HUES64 (cell line): ENCODE measurements at regions not wholly inside any gene's neighbourhood (a gene's known extent, or its start where the extent isn't known, plus 50 kb on each side); places are given as distances from the start of the nearest gene placed in this dataset.

ENCODE experiments used
- H3K27ac ChIP-seq: 2 replicates; pipeline ENCODE4 v1.7.0; 2013; ENCODE audit warnings: low read depth, low read length, inconsistent platforms
- H3K27me3 ChIP-seq: 2 replicates; pipeline ENCODE4 v1.6.1; 2013; ENCODE audit warnings: mild to moderate bottlenecking, low read length; ENCODE audit not compliant: insufficient read depth
- H3K36me3 ChIP-seq: 2 replicates; pipeline ENCODE4 v1.6.1; 2013; ENCODE audit warnings: mild to moderate bottlenecking, low read length; ENCODE audit not compliant: insufficient read depth
- H3K4me1 ChIP-seq: 2 replicates; pipeline ENCODE4 v1.6.1; 2013; ENCODE audit warnings: mild to moderate bottlenecking, low read length, moderate library complexity; ENCODE audit not compliant: insufficient read depth
- H3K4me3 ChIP-seq: 2 replicates; pipeline ENCODE4 v1.5.1; 2013; ENCODE audit warnings: mild to moderate bottlenecking, low read length, moderate library complexity
- H3K9ac ChIP-seq: 2 replicates; pipeline ENCODE4 v1.6.1; 2013; ENCODE audit warnings: mild to moderate bottlenecking, low read depth, low read length
- H3K9me3 ChIP-seq: 2 replicates; pipeline ENCODE4 v1.6.1; 2013; ENCODE audit warnings: low read depth, low read length; ENCODE audit not compliant: insufficient read depth
- whole genome bisulfite sequencing: fragments of 150-250, 120-280 bp; methylation state at CpG from one replicate; pipeline ENCODE4 v1.1.7; 2013; ENCODE audit warnings: missing lambda C conversion rate; 5-methylcytosine and 5-hydroxymethylcytosine counted together

DNA sequence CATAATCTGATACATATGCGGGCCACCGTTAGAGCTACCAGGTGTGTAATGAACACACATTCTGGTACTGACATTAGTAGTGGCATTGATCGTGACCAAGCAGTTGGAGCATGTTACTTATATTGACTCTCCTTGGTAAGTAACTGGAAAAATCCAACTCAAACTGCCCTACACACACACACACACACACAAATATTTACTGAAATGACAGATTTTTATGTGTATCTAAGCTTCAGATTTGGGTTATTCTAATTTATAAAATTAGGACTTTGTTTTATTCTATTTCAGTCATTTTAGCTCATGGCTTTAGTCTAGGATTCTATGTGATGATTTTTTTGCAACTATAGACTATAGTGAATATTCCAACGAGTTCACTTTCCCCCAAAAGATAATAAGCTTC is 1280.2 kb upstream of the ACO1 start:
- Histone ChIP-seq H3K36me3 (no peaks in the 10 kb centered on the region), H3K27me3 (no peaks in the 10 kb centered on the region), H3K4me1 (no peaks in the 10 kb centered on the region), H3K4me3 (no peak overlapping the region), H3K9me3 (no peaks in the 10 kb centered on the region), H3K9ac (no peak overlapping the region), H3K27ac (no peak overlapping the region)
- WGBS: 65% methylated on average over 3 of the region's 4 CpGs

DNA sequence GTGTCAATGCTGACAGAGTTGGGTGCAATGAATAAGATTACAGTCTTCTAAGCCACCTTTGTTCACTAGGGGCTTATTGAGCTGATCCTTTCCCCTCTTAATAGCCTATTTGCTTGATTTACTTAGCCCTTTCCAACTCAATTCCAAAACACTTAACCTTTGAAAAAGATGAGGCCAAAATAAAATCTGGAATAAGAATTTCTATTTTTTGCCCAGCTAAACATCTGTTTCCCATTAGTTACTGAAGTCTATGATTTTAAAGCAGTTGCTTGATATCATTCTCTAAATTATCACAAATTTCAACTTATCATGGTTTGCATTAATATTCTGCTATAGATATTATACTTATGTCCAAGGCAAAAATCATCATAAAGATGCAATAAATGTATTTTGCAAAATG is 1272.0 kb upstream of the ACO1 start:
- Histone ChIP-seq H3K27me3 (no peaks in the 10 kb centered on the region), H3K9ac (no peak overlapping the region), H3K4me1 (no peaks in the 10 kb centered on the region), H3K9me3 (no peaks in the 10 kb centered on the region), H3K27ac (no peak overlapping the region), H3K36me3 (no peaks in the 10 kb centered on the region), H3K4me3 (no peak overlapping the region)

DNA sequence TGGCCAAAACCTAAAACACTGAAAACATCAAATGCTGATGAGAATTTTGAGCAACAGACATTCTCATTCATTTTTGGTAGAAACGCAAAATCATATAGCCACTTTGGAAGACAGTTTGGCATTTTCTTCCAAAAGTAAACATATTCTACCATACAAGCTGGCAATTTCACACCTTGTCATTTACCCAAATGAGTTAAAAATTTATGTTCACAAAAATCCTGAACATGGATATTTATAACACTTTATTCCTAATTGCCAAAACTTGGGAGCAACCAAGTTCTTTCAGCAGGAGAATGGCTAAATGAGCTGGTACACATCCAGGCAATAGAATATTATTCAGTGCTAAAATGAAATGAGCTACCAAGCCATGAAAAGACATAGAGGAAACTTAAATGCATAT is 1270.1 kb upstream of the ACO1 start:
- 92% methylated on average over 1 of the region's 1 CpG for WGBS
- Histone ChIP-seq H3K27ac (no peak overlapping the region), H3K4me3 (no peak overlapping the region), H3K9me3 (no peaks in the 10 kb centered on the region), H3K4me1 (no peaks in the 10 kb centered on the region), H3K36me3 (no peaks in the 10 kb centered on the region), H3K9ac (no peak overlapping the region), H3K27me3 (no peaks in the 10 kb centered on the region)

DNA sequence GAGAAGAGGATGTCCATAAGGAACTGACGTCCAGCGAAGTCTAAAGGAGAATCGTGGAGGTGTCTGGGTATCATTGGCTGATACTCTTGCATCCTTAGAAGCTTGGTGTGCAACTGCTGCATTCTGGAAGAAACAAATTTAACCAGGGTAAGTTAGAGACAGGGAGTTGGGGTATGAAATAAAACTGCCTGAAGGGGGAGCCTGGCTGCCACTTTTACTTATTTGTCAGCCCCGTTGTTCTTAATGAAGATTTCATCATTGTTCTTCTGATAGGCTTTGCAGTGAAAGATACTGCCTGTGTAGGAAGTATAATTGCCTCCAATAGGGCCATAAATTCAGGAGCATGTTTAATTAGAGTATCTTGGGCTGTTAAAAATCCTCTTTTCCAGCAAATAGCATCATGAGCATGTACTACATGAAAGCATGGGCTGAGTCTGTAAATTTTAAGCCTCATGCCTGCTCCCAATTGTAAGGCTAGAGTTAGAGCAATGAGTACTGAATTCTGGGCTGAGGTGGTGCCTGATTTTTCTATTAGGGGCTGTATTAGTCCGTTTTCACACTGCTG is 1264.5 kb upstream of the ACO1 start:
- no peak overlapping the region for H3K9ac ChIP-seq
- WGBS: 76% methylated on average over 5 of the region's 5 CpGs
- no peak overlapping the region for H3K27ac ChIP-seq

DNA sequence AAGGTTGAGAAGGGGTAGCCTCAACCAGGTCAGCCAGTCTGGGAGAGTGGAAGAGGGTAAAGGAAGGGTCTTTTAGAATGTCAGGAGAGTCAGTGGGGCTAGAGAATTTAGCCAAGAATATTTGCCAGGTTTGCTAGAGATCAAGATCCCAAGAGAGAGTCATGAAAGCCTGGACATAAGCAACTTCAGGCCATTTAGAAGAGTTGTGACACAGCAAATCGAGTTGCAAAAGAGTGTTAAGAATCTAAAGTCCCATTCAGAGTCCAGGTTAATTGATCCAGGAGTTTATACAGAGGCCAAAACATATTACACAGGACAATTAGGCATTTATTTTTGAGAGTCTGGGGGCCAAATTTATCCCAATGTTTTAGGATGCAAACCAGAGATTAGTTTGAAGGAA is 1260.1 kb upstream of the ACO1 start:
- Histone ChIP-seq H3K4me1 (no peaks in the 10 kb centered on the region), H3K9ac (no peak overlapping the region), H3K27me3 (no peaks in the 10 kb centered on the region), H3K27ac (no peak overlapping the region), H3K36me3 (no peaks in the 10 kb centered on the region), H3K4me3 (no peak overlapping the region), H3K9me3 (peaks cover 9% of the 10 kb centered on the region; the same call in 1 of the 2 replicates)
- WGBS: 79% methylated on average over 1 of the region's 1 CpG

More for the DNA sequence above, 1264.5 kb upstream of the ACO1 start:
- no peaks in the 10 kb centered on the region for H3K36me3 ChIP-seq
- no peak overlapping the region for H3K4me3 ChIP-seq
- H3K9me3 ChIP-seq: peaks cover 9% of the 10 kb centered on the region; the same call in 1 of the 2 replicates
- no peaks in the 10 kb centered on the region for H3K4me1 ChIP-seq
- H3K27me3 ChIP-seq: no peaks in the 10 kb centered on the region

DNA sequence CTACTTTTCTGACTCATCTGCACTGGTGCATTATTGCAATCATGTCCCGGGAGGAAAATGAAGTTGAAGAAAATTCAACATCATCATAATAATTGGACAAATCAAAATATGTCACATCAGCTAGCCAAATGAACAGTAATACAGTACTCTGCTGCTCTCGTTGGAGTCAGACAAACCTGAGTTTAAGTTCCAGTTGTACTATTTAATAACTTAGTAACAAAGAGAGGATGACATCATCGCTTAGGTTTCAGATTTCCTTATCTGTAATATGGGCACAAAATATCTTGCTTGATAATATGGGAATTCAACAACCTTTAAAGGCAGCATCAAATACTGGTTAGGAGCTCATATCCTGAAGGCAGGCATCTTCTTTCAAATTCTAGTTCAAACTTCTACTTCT is 1248.9 kb upstream of the ACO1 start:
- no peaks in the 10 kb centered on the region for H3K36me3 ChIP-seq
- H3K27ac ChIP-seq: no peak overlapping the region
- no peak overlapping the region for H3K4me3 ChIP-seq
- WGBS: 100% methylated on average over 2 of the region's 3 CpGs
- no peak overlapping the region for H3K9ac ChIP-seq
- H3K27me3 ChIP-seq: no peaks in the 10 kb centered on the region
- H3K9me3 ChIP-seq: no peaks in the 10 kb centered on the region
- no peaks in the 10 kb centered on the region; the same call in 1 of the 2 replicates for H3K4me1 ChIP-seq

DNA sequence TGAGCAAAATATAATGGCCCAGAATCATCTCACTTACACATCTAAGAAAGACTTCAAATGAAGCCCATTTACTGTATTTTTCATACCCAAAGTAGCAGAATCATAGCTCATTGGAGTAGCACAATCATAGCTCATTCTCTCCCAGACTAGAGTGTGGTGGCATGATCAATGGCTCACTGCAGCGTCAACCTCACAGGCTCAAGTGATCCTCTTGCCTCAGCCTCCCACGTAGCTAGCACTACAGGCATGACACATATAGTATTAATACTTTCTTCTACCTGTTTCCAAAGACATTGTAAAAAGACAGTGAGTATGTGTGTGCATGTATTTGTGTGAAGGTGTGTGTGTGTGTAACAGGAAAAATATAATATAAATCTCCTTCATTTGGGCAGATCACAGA is 1247.9 kb upstream of the ACO1 start:
- Histone ChIP-seq H3K4me1 (no peaks in the 10 kb centered on the region; the same call in 1 of the 2 replicates), H3K9me3 (no peaks in the 10 kb centered on the region), H3K27me3 (no peaks in the 10 kb centered on the region), H3K36me3 (no peaks in the 10 kb centered on the region), H3K4me3 (no peak overlapping the region), H3K27ac (no peak overlapping the region), H3K9ac (no peak overlapping the region)
- 93% methylated on average over 2 of the region's 2 CpGs for WGBS

DNA sequence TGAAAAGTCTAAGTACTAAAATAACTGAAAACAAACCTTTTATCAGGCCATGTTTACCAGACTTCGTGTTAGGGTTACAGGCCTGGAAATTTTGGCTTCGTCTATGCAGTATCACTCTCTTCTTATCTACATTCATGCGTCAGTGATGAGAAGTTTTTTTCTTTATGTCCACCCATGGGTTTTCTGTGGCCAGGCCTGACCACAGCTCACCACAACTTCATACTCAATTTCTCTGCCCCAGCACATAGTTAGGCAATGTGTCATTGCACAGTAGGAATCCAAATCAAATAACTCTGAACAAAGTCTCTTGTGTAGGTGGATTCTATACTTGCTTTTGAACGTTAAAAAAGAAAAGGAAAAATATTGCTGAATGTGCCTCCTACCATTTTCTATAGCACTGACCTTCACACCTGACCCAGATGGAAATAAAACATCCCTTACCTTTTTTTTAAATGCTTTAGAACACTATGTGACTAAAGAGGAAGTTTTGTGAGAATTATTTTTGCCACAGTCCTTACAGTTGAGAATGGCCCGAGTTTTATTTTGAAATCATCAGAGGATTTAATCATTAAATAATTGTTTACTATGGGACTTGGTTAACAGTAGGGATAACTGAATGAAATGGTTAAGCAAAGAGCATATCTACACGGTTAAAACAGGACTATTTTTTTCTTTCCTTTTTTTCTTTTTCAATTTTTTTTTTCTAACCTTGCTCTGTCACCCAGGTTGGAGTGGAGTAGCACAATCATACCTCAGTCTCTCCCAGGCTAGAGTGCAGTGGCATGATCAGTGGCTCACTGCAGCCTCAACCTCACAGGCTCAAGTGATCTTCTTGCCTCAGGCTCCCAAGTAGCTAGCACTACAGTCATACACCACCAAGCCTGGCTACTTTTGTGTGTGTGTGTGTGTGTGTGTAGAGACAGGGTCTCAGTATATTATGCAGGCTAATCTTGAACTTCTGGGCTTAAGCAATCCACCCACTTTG is 1247.0 kb upstream of the ACO1 start:
- H3K27me3 ChIP-seq: no peaks in the 10 kb centered on the region
- no peaks in the 10 kb centered on the region; the same call in 1 of the 2 replicates for H3K4me1 ChIP-seq
- WGBS: 86% methylated on average over 6 of the region's 6 CpGs
- no peak overlapping the region for H3K9ac ChIP-seq
- H3K27ac ChIP-seq: no peak overlapping the region
- no peaks in the 10 kb centered on the region for H3K9me3 ChIP-seq
- H3K4me3 ChIP-seq: no peak overlapping the region
- H3K36me3 ChIP-seq: no peaks in the 10 kb centered on the region

DNA sequence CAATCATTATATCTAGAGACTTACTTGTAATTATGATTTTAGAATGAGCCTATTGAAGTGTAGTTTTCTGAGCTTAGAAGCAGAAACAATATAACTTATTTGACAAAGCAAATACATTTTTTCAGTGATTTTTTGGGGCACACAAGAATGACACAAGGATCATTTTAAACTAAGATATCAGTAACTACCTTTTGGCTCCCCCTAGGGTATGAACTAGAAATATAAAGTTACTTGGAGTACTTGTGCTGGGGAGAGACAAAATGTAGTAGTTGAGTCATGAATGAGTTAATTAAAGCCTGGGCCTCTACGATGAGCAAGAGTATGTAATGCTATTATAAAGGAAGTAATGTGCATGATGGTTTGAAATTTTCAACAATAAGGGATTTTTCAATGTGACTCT is 1244.1 kb upstream of the ACO1 start:
- 46% methylated on average over 1 of the region's 1 CpG for WGBS
- Histone ChIP-seq H3K9me3 (no peaks in the 10 kb centered on the region), H3K4me1 (no peaks in the 10 kb centered on the region; the same call in 1 of the 2 replicates), H3K27ac (no peak overlapping the region), H3K27me3 (no peaks in the 10 kb centered on the region), H3K4me3 (no peak overlapping the region), H3K36me3 (no peaks in the 10 kb centered on the region), H3K9ac (no peak overlapping the region)

DNA sequence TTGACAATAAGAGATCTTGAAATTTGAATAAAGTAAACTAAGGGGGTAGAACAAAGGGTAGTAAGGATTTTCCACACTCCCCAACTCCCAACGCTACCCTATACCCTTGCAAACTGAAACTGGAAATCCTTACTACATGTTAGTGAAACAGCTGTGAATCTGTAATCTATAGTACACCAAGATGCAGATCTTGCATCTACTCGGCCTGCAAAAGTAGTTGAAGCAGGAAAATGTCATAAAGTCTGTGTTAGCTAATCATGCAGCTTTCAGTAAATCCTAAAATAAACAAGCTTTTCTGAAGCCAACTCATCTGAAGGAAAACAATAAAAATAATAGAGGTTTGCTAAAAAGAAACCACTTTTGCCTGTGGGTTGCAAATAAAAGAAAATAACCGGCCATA is 1242.0 kb upstream of the ACO1 start:
- WGBS: 83% methylated on average over 3 of the region's 3 CpGs
- Histone ChIP-seq H3K27me3 (no peaks in the 10 kb centered on the region), H3K27ac (no peak overlapping the region)

DNA sequence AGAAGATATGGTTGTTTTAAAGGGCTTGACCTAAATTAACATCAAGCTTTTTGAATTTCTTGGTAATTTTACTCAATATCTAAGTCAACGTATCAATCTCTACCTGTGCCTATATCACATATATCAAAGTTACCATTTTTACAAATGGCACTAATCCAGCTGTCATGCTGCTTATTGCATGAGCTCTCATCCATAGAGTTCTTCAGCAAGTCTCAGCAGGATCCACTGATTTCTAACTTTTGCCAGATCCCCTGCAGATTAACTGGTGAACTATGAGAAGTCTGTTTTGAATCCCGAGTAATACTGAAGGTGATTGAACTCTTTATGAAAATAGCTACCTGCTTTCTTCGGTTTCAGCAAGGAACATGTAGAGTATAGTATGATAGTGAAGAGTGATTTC is 1239.8 kb upstream of the ACO1 start:
- Histone ChIP-seq H3K4me3 (no peak overlapping the region), H3K27ac (no peak overlapping the region), H3K9me3 (no peaks in the 10 kb centered on the region), H3K4me1 (no peaks in the 10 kb centered on the region; the same call in 1 of the 2 replicates), H3K27me3 (no peaks in the 10 kb centered on the region), H3K9ac (no peak overlapping the region), H3K36me3 (no peaks in the 10 kb centered on the region)
- 91% methylated on average over 3 of the region's 3 CpGs for WGBS

More for the DNA sequence above, 1242.0 kb upstream of the ACO1 start:
- Histone ChIP-seq H3K9me3 (no peaks in the 10 kb centered on the region), H3K4me1 (no peaks in the 10 kb centered on the region; the same call in 1 of the 2 replicates), H3K36me3 (no peaks in the 10 kb centered on the region), H3K4me3 (no peak overlapping the region), H3K9ac (no peak overlapping the region)
